GM12864 (cell line): ENCODE measurements at regions not wholly inside any gene's neighbourhood (a gene's known extent, or its start where the extent isn't known, plus 50 kb on each side); places are given as distances from the start of the nearest gene placed in this dataset.

Source experiments
- DNase-seq: peaks from one replicate; pipeline ENCODE4 v3.0.0-alpha.2; 2011; ENCODE audit warnings: low read depth
- H3K4me3 ChIP-seq: 2 replicates; pipeline ENCODE4 v1.5.1; 2011; ENCODE audit warnings: mild to moderate bottlenecking, low read depth, low read length, control low read depth
- TF ChIP-seq, protein P1 (sequence below): IDR thresholded peaks from 2 replicates; pipeline ENCODE4 v1.5.1; 2011; ENCODE audit warnings: low read depth, mild to moderate bottlenecking, moderate library complexity, low read length, control low read depth, inconsistent platforms; ENCODE audit errors: missing control alignments

DNA sequence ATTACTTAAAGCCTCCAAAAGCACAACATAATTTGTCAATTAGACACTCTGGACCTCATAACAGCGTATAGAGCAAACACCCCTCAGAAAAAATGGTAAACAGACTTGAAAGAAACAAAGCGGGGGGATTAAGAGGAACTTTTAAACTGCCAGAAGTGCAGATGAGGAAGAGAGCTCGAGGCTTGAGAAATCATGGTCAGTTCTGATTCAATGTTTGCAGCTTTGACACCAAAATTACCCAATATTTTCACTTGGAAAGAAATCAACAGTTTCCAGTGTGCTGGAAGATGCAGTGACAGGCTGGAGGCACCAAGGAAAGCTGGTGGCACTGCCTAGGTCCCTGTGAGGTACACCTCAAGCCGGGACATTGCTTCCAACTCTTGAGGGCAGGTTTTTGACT lies 180.9 kb upstream of the TOX3 start:
- TF ChIP-seq, protein P1, sequence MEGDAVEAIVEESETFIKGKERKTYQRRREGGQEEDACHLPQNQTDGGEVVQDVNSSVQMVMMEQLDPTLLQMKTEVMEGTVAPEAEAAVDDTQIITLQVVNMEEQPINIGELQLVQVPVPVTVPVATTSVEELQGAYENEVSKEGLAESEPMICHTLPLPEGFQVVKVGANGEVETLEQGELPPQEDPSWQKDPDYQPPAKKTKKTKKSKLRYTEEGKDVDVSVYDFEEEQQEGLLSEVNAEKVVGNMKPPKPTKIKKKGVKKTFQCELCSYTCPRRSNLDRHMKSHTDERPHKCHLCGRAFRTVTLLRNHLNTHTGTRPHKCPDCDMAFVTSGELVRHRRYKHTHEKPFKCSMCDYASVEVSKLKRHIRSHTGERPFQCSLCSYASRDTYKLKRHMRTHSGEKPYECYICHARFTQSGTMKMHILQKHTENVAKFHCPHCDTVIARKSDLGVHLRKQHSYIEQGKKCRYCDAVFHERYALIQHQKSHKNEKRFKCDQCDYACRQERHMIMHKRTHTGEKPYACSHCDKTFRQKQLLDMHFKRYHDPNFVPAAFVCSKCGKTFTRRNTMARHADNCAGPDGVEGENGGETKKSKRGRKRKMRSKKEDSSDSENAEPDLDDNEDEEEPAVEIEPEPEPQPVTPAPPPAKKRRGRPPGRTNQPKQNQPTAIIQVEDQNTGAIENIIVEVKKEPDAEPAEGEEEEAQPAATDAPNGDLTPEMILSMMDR, result no peak
- no peak overlapping the region for H3K4me3 ChIP-seq
- DNase-seq, result no peak

DNA sequence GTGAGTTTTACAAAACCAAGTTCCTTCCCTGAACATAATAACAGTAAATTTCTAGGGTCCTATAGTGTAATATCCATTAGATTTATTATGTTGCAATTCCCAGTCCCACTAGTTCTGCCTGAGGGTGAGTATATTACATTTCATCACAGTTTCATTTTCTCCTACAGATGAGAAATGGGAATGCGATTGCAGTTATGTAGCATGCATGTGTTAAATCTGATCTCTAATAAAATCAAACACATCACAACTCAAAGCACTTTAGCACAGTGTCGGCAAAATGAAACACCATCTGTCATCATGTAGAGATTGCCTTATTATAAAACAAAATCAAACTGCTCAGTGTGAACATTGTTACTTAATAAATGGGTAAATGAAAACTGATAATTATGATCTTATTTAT lies 180.5 kb upstream of the TOX3 start:
- H3K4me3 ChIP-seq, result no peak overlapping the region
- no peak for DNase-seq
- TF ChIP-seq, protein P1, result no peak

DNA sequence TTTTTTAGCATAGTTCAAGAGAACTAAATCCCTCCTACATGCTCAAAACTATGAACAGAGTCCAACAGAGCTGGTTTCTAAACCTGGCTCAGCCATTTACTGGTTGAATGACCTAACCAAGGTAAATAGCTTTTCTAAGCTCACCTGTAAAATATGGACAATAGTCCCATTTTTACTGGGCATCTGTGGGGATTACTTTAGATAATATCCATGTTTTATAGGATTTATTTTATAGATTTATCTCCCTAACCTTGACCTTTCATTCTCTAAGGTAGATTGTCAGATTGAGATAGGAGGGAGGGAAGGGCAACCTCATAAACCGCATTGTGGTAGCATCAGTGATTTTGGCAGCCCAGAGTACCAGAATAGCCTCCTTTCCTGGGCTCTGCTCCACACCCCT lies 178.5 kb upstream of the TOX3 start:
- TF ChIP-seq, protein P1, result no peak
- no peak overlapping the region for H3K4me3 ChIP-seq

DNA sequence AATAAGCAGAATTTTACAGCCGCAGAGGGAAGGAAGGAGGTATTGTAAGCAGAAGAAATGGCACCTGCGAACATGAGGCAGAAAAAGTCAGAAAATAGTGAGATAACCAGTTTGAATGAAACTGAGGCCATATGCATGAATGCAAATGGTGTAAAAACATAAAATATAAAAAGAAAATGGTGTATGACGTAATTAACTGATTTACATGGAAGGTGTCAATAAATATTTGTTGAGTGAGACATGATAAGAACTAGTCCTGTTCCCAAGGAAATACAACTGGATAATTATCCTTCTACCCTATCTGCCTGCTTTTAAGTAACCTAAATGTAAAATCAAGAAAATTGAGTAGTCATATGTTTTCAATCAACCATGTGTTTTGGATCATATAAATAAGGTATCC lies 178.1 kb upstream of the TOX3 start:
- TF ChIP-seq, protein P1, result no peak
- no peak overlapping the region for H3K4me3 ChIP-seq
- no peak for DNase-seq

More for the DNA sequence above, 178.5 kb upstream of the TOX3 start:
- DNase-seq, result no peak

DNA sequence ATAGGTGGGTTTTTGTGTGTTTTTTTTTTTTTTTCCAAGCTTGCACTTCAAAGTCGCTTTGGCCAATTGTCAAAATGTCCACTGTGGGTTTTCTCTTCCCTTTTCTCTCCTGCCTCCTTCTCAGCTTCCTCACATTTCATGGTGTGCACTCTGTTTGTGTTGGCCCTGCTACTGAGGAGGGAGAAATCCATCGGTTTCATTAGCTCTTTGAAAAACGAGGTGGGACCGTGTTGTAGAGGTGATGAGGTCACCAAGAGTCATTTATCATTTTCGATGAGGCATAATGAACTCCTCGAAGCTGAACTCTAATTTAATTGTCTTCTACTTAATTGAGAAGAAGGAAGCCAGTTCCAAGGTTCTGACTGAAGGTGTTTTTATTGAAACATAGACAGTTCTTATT lies 174.4 kb upstream of the TOX3 start:
- no peak overlapping the region for H3K4me3 ChIP-seq
- TF ChIP-seq, protein P1, result no peak
- no peak for DNase-seq

DNA sequence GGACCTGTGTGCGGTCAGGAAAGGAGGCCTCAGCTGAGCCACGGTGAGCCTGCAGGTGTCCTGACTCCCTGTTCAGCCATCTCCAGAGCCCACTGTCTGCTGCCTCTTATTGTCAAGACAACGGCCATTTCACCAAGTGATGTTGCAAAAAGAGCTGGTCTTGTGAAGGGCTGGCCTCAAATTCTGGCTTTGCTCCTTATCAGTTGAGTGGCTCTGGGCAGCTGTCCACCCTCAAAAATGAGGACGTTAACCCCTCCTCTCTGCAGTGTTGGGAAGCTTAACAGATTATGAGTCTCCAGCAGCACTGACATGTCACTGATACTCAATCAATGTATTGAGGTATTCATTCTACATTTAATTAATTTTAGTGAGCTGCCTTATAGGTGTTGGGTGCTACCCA lies 171.1 kb upstream of the TOX3 start:
- DNase-seq, result no peak
- no peak overlapping the region for H3K4me3 ChIP-seq
- TF ChIP-seq, protein P1, result no peak

DNA sequence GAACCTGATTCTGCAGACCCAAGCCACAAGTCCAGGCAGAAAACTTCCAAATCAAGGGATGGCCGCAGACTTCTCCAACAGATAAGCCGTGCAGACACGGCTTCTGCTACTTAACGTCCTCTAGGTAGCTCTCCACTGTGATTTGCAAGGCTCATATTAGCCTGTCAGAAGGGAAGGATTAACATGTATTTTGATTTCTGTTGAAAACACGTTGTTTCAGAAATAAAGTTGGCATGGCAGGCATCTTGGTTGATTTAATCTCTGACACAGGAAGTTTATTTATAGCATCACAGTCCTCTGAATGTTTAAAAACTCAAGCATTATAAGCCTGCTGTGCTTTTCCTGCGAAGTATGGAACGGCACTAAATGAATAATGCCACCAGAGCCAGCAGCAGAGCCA lies 166.8 kb upstream of the TOX3 start:
- TF ChIP-seq, protein P1, result no peak
- no peak for DNase-seq

More for the DNA sequence above, 166.8 kb upstream of the TOX3 start:
- H3K4me3 ChIP-seq, result no peak overlapping the region
